Fibroblast of villous mesenchyme (primary cell): ENCODE measurements at regions not wholly inside any gene's neighbourhood (a gene's known extent, or its start where the extent isn't known, plus 50 kb on each side); places are given as distances from the start of the nearest gene placed in this dataset.

Experiments used
- DNase-seq: peaks from one replicate; pipeline ENCODE4 v3.0.0-alpha.2; 2010; ENCODE audit warnings: low read depth
- H3K4me3 ChIP-seq: 2 replicates; pipeline ENCODE4 v1.5.1; 2011; ENCODE audit warnings: low read depth, mild to moderate bottlenecking, low read length
- TF ChIP-seq, protein P1 (sequence below): IDR thresholded peaks from 2 replicates; pipeline ENCODE4 v1.5.1; 2012; ENCODE audit warnings: low read depth, mild to moderate bottlenecking, low read length; ENCODE audit not compliant: insufficient read depth

- H3K4me3 ChIP-seq: no peak overlapping the region
- TF ChIP-seq, protein P1, sequence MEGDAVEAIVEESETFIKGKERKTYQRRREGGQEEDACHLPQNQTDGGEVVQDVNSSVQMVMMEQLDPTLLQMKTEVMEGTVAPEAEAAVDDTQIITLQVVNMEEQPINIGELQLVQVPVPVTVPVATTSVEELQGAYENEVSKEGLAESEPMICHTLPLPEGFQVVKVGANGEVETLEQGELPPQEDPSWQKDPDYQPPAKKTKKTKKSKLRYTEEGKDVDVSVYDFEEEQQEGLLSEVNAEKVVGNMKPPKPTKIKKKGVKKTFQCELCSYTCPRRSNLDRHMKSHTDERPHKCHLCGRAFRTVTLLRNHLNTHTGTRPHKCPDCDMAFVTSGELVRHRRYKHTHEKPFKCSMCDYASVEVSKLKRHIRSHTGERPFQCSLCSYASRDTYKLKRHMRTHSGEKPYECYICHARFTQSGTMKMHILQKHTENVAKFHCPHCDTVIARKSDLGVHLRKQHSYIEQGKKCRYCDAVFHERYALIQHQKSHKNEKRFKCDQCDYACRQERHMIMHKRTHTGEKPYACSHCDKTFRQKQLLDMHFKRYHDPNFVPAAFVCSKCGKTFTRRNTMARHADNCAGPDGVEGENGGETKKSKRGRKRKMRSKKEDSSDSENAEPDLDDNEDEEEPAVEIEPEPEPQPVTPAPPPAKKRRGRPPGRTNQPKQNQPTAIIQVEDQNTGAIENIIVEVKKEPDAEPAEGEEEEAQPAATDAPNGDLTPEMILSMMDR: no peak
- DNase-seq: no peak
Measured at GRCh38 chr13:66068683-66069082, 1161.5 kb downstream of the PCDH9 start.

- no peak overlapping the region for H3K4me3 ChIP-seq
- no peak for DNase-seq
- TF ChIP-seq, protein P1: no peak
Measured at GRCh38 chr13:66048888-66049287, 1181.2 kb downstream of the PCDH9 start.

DNA sequence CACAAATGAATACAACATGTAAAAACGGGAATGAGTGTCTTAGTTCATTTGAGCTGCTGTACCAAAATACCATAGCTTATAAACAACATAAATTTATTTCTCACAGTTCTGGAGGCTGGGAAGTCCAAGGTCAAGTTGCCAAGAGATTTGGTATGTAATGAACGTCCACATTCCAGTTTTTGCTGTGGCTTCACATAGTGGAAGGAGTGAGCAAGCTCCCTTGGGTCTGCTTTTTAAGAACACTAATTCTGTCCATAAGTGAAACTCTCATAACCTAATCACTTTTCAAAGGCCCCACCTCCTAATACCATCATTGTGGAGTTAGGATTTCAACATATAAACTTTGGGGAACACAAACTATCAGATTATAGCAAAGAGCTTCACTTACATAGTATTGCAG lies 1189.6 kb downstream of the PCDH9 start:
- TF ChIP-seq, protein P1: no peak
- DNase-seq: no peak
- H3K4me3 ChIP-seq: no peak overlapping the region

GRCh38 chr13:66037096-66037495 lies 1193.0 kb downstream of the PCDH9 start:
- TF ChIP-seq, protein P1: no peak

DNA sequence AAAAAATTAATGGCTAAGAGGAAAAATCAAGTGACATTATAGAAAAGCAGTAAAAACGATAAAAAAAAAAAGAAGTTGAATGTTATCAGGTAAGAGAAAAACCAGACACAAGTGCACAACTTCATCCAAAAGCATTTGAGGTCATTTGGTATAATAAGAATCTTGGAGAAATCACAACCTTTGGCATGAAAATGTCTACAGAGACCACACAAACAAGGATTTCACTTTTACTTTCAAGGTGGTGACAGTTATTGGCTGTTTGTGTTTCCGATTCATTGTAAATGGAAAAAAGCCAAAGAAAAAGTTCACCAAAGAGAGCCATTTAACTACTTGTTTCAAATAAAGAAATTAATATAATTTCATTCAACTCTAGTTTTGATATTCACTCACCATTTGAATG lies 1193.5 kb downstream of the PCDH9 start:
- DNase-seq: no peak
- TF ChIP-seq, protein P1: no peak
- H3K4me3 ChIP-seq: no peak overlapping the region

More at GRCh38 chr13:66037096-66037495, 1193.0 kb downstream of the PCDH9 start:
- no peak overlapping the region for H3K4me3 ChIP-seq
- DNase-seq: no peak

DNA sequence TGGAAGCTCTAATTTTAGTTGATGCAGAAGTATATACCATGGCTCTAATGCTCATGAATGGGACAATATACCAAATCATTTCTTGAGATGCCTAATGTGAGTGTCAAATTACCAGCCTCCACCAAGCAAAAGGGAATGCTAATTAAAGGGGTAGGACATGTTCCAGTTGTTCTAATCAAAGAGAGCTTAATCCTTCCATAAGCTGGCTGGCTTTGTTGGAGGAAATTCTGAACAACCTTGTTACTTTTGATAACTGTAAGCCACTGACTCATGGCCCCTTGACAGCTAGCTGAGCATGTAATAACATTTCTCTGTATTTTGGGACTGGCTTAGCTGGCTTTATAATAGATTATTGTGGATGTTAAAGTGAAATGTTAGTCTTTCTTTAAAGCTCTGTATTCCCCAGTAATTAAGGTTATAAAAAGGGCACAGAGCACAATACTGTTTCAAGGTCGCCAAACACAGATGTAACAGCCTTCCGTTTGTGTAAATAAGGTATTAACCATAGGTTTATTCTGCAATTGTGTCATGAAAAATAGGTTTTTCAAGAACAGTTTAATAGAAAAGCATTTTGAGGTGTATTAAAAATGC lies 1194.0 kb downstream of the PCDH9 start:
- no peak for DNase-seq
- no peak overlapping the region for H3K4me3 ChIP-seq
- TF ChIP-seq, protein P1: no peak

- H3K4me3 ChIP-seq: no peak overlapping the region
- TF ChIP-seq, protein P1: no peak
- no peak for DNase-seq
Measured at GRCh38 chr13:66033924-66034323, 1196.2 kb downstream of the PCDH9 start.
